RWPE2 (cell line): ENCODE measurements at regions not wholly inside any gene's neighbourhood (a gene's known extent, or its start where the extent isn't known, plus 50 kb on each side); places are given as distances from the start of the nearest gene placed in this dataset.

ENCODE experiments used
- ATAC-seq: fragments of 200-7000 bp; cut with Tn5 transposase; 3 replicates; pipeline ENCODE4 v1.9.1; 2021; ENCODE audit warnings: low read depth
- DNase-seq: peaks from one replicate; pipeline ENCODE4 v3.0.0-alpha.2; 2020; ENCODE audit warnings: low spot score
- H3K27ac ChIP-seq: fragments of 450-650 bp; 2 replicates; pipeline ENCODE4 v1.5.1; 2017; ENCODE audit warnings: mild to moderate bottlenecking; ENCODE audit not compliant: poor library complexity, severe bottlenecking
- H3K27me3 ChIP-seq: fragments of 250-450 bp; sonication (Bioruptor Pico); 2 replicates; pipeline ENCODE4 v1.5.1; 2021; ENCODE audit warnings: mild to moderate bottlenecking, moderate library complexity; ENCODE audit not compliant: insufficient read depth, poor library complexity, severe bottlenecking
- H3K36me3 ChIP-seq: fragments of 250-450 bp; sonication (Bioruptor Pico); 2 replicates; pipeline ENCODE4 v1.5.1; 2020; ENCODE audit warnings: low read depth, mild to moderate bottlenecking, moderate library complexity
- H3K4me1 ChIP-seq: fragments of 250-450 bp; sonication (Bioruptor Pico); 2 replicates; pipeline ENCODE4 v1.5.1; 2021; ENCODE audit warnings: mild to moderate bottlenecking, moderate library complexity; ENCODE audit not compliant: insufficient read depth, poor library complexity, severe bottlenecking
- H3K4me3 ChIP-seq: fragments of 250-450 bp; sonication (Bioruptor Pico); 2 replicates; pipeline ENCODE4 v1.5.1; 2021; ENCODE audit warnings: mild to moderate bottlenecking, moderate library complexity; ENCODE audit not compliant: severe bottlenecking
- H3K9me3 ChIP-seq: fragments of 250-450 bp; sonication (Bioruptor Pico); 2 replicates; pipeline ENCODE4 v1.5.1; 2021; ENCODE audit warnings: mild to moderate bottlenecking, moderate library complexity; ENCODE audit not compliant: severe bottlenecking
- TF ChIP-seq, protein P1 (sequence below): fragments of 450-650 bp; IDR thresholded peaks from one replicate; pipeline ENCODE4 v1.5.1; 2017; ENCODE audit warnings: mild to moderate bottlenecking, moderate library complexity; ENCODE audit not compliant: poor library complexity, severe bottlenecking

DNA sequence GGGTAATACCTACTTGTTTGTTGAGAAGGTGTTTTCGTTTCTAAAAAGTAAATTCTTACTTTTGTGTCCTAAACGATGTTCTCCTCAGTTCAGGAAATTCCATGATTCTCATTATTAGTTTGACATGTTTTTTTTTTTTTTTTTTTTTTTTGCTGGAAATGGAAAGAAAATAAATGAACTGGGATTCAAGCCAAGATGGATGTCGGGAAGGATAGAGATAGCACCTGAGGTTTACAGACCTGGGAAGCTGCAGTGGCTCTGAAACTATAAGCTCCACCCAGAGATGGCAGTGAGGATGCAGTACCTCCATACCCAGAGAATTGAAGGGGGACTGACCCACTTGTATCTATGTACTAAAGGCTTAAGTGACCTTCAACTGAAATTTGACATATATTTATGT, 334.6 kb upstream of the TGFBR2 start:
- no peak overlapping the region for H3K27ac ChIP-seq
- H3K36me3 ChIP-seq = no peaks in the 10 kb centered on the region
- H3K4me1 ChIP-seq = no peaks in the 10 kb centered on the region
- DNase-seq (no peak), ATAC-seq (no peak)
- H3K9me3 ChIP-seq = no peaks in the 10 kb centered on the region
- TF ChIP-seq, protein P1, sequence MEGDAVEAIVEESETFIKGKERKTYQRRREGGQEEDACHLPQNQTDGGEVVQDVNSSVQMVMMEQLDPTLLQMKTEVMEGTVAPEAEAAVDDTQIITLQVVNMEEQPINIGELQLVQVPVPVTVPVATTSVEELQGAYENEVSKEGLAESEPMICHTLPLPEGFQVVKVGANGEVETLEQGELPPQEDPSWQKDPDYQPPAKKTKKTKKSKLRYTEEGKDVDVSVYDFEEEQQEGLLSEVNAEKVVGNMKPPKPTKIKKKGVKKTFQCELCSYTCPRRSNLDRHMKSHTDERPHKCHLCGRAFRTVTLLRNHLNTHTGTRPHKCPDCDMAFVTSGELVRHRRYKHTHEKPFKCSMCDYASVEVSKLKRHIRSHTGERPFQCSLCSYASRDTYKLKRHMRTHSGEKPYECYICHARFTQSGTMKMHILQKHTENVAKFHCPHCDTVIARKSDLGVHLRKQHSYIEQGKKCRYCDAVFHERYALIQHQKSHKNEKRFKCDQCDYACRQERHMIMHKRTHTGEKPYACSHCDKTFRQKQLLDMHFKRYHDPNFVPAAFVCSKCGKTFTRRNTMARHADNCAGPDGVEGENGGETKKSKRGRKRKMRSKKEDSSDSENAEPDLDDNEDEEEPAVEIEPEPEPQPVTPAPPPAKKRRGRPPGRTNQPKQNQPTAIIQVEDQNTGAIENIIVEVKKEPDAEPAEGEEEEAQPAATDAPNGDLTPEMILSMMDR = no peak
- H3K27me3 ChIP-seq = no peaks in the 10 kb centered on the region
- H3K4me3 ChIP-seq = no peak overlapping the region

DNA sequence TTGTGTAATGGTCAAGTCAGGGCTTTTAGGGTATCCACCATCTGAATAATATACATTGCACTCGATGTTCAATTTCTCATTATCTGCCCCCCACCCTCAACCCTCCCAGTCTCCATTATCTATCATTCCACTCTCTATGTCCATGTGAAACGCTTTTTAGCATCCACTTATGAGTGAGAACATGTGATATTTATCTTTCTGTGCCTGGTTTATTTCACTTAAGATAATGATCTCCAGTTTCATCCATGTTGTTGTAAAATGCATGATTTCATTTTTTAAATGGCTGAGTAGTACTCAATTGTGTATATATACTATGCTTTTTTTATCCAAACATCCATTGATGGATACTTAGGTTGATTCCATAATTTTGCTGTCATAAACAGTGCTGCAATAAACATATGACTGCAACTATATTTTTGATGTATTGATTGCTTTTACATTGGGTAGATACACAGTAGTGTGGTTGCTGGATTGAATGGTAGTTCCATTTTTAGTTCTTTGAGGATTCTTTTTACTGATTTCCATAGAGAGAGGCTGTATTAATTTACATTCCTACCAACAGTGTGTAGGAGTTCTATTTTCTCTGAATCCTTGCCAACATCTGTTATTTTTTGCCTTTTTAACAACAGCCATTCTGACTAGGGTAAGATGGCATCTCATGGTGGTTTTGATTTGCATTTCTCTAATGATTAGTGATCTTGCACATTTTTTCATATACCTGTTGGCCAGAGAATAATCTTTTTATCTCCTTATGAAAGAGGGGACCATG, 332.9 kb upstream of the TGFBR2 start:
- H3K27ac ChIP-seq = no peak overlapping the region
- no peaks in the 10 kb centered on the region for H3K4me1 ChIP-seq
- DNase-seq (no peak), ATAC-seq (no peak)
- no peaks in the 10 kb centered on the region for H3K27me3 ChIP-seq
- H3K36me3 ChIP-seq = no peaks in the 10 kb centered on the region
- no peaks in the 10 kb centered on the region for H3K9me3 ChIP-seq
- TF ChIP-seq, protein P1 = no peak
- no peak overlapping the region for H3K4me3 ChIP-seq

DNA sequence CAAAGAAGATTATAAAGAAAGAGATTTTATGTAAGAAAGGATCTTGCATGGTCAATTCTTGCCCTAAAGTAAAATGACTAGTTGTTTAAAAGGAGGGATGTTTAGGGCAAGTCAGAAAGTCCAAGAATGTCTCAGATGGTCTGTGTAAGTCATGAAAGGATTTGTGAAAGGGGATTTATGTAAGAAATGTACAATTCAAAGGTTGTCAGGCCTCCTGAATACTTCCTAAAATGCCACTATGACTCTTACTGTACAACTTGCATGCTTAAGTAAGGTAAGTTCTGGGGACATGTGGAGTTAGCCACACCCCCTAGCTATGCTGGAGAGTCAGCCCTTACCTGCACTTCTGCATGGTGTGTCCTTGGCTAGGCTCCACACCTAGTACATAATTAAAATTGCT, 328.9 kb upstream of the TGFBR2 start:
- Histone ChIP-seq H3K4me1 (peaks cover 10% of the 10 kb centered on the region), H3K9me3 (no peaks in the 10 kb centered on the region), H3K36me3 (no peaks in the 10 kb centered on the region), H3K27ac (no peak overlapping the region), H3K4me3 (no peak overlapping the region), H3K27me3 (no peaks in the 10 kb centered on the region)
- TF ChIP-seq, protein P1 = no peak
- no peak for ATAC-seq
- DNase-seq = no peak

DNA sequence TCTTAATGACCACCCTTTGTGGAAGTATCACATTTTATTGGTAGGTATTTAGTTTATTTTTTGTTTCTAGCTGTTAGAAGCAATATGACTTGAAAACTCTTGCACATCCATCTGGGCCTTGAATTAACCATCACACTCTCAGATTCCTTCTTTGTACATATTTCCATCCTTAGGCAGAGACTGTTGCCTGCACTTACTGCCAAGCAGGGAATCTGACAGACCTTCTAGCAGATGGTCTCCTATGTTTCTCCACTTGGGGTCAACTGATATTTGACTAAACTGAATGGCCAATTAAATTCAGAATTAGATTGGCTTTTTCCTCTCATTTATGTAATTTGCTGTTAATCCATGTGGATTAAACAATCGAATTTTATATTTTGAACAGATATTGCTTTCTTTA, 324.9 kb upstream of the TGFBR2 start:
- no peak overlapping the region for H3K4me3 ChIP-seq
- H3K9me3 ChIP-seq = no peaks in the 10 kb centered on the region
- no peak for ATAC-seq
- peak overlapping the region; percentile 88 for H3K27ac ChIP-seq
- H3K36me3 ChIP-seq = no peaks in the 10 kb centered on the region
- peaks cover 34% of the 10 kb centered on the region for H3K4me1 ChIP-seq
- TF ChIP-seq, protein P1 = no peak
- no peak for DNase-seq
- no peaks in the 10 kb centered on the region for H3K27me3 ChIP-seq

DNA sequence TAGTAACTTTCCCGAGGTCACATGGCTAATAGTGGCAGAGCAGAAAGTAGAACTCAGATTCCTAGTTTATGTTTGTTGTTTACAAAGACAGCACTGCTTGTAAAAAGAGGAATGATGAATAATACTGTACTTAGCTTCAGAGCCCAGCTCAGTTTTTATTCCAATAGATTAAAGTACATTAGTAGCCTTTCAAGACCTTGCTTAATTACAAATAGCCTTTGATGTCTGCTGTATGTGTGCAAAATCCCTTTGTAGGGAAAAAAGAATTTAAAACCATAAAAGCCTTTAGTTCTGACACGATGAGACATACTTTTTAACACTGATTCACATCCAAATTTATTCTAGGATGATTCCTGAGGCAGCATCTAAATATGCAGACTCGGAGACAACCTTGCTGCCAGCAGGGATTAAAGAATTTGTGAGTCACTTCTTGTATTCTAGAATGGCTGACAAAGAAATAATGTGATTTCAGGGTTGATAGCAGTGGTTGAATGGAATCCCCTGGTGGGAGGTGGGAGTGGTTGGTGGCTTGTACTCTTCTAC, 324.2 kb upstream of the TGFBR2 start:
- peaks cover 41% of the 10 kb centered on the region for H3K4me1 ChIP-seq
- no peak overlapping the region for H3K4me3 ChIP-seq
- DNase-seq (no peak), ATAC-seq (peak; percentile 81)
- H3K27ac ChIP-seq = peak overlapping the region; percentile 88
- H3K9me3 ChIP-seq = no peaks in the 10 kb centered on the region
- H3K36me3 ChIP-seq = no peaks in the 10 kb centered on the region
- H3K27me3 ChIP-seq = no peaks in the 10 kb centered on the region
- TF ChIP-seq, protein P1 = no peak
